GM18861 (cell line): ENCODE measurements at regions not wholly inside any gene's neighbourhood (a gene's known extent, or its start where the extent isn't known, plus 50 kb on each side); places are given as distances from the start of the nearest gene placed in this dataset.
"Not testable (repeated sequence)": the region's sequence is repeated elsewhere in the genome, so short reads cannot be mapped to it uniquely, and the experiment has no call there.

Source experiments
- ATAC-seq: cut with Tn5 transposase; IDR thresholded peaks from one replicate; pipeline ENCODE4 v1.9.1; 2021; ENCODE audit not compliant: unreplicated experiment

GRCh38 chr6:179340-179950 lies 112.8 kb upstream of the DUSP22 start:
- ATAC-seq = no peak

GRCh38 chr6:180091-180694 lies 112.1 kb upstream of the DUSP22 start:
- not testable (repeated sequence) for ATAC-seq

GRCh38 chr6:181049-181654 lies 111.1 kb upstream of the DUSP22 start:
- ATAC-seq = peak; percentile 62

- no peak for ATAC-seq
These were observed 108.6 kb upstream of the DUSP22 start for GRCh38 chr6:183668-184067.

- no peak for ATAC-seq
These were observed 108.1 kb upstream of the DUSP22 start for GRCh38 chr6:184161-184700.

- no peak for ATAC-seq
These were observed 105.8 kb upstream of the DUSP22 start for GRCh38 chr6:186340-186965.

- ATAC-seq = no peak
These were observed 105.0 kb upstream of the DUSP22 start for GRCh38 chr6:187210-187861.

- peak; percentile 60 for ATAC-seq
These were observed 103.2 kb upstream of the DUSP22 start for GRCh38 chr6:188821-189655.

GRCh38 chr6:189676-190075 lies 102.6 kb upstream of the DUSP22 start:
- no peak for ATAC-seq

- ATAC-seq = no peak
These were observed 101.5 kb upstream of the DUSP22 start for GRCh38 chr6:190596-191395.

GRCh38 chr6:191487-192312 lies 100.6 kb upstream of the DUSP22 start:
- no peak for ATAC-seq

- ATAC-seq = no peak
These were observed 100.0 kb upstream of the DUSP22 start for GRCh38 chr6:192313-192664.

GRCh38 chr6:193180-193579 lies 99.1 kb upstream of the DUSP22 start:
- ATAC-seq = no peak

GRCh38 chr6:193773-194310 lies 98.4 kb upstream of the DUSP22 start:
- ATAC-seq = no peak

- ATAC-seq = no peak
These were observed 96.4 kb upstream of the DUSP22 start for GRCh38 chr6:195861-196360.

GRCh38 chr6:196543-196942 lies 95.7 kb upstream of the DUSP22 start:
- ATAC-seq = no peak

- ATAC-seq = no peak
These were observed 88.6 kb upstream of the DUSP22 start for GRCh38 chr6:203661-204060.

- no peak for ATAC-seq
These were observed 86.0 kb upstream of the DUSP22 start for GRCh38 chr6:206264-206663.
